ENCODE measurements at regions not wholly inside any gene's neighbourhood (a gene's known extent, or its start where the extent isn't known, plus 50 kb on each side); places are given as distances from the start of the nearest gene placed in this dataset.

DNA sequence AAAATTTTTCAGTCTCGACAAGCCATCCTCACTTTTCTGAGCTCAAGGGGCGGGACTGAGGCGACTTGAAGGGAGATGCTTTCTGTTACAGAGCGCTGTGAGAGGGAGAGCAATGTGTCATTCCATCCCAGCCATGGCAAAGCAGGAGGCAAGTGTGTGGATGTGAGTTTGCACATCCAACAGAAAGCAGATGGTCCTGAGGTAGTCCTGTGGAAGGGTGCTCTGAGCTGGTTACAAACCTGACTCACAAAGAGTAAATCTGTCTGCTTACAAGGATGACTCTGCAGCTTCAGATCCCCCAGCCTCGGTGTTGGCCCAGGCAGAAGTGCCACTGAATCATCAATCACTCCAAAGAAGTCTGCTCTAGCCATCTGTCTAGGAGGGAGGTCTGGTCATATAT is 482.0 kb upstream of the DCC start (continued):
- TF ChIP-seq, protein P1, sequence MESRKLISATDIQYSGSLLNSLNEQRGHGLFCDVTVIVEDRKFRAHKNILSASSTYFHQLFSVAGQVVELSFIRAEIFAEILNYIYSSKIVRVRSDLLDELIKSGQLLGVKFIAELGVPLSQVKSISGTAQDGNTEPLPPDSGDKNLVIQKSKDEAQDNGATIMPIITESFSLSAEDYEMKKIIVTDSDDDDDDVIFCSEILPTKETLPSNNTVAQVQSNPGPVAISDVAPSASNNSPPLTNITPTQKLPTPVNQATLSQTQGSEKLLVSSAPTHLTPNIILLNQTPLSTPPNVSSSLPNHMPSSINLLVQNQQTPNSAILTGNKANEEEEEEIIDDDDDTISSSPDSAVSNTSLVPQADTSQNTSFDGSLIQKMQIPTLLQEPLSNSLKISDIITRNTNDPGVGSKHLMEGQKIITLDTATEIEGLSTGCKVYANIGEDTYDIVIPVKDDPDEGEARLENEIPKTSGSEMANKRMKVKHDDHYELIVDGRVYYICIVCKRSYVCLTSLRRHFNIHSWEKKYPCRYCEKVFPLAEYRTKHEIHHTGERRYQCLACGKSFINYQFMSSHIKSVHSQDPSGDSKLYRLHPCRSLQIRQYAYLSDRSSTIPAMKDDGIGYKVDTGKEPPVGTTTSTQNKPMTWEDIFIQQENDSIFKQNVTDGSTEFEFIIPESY (IDR thresholded peaks at IDR 0.05): no peak
- TF ChIP-seq ZNF24 (IDR thresholded peaks at IDR 0.05): no peak
- TF ChIP-seq IKZF1 (conservative IDR thresholded peaks at IDR 0.05): no peak
- TF ChIP-seq, protein P2, sequence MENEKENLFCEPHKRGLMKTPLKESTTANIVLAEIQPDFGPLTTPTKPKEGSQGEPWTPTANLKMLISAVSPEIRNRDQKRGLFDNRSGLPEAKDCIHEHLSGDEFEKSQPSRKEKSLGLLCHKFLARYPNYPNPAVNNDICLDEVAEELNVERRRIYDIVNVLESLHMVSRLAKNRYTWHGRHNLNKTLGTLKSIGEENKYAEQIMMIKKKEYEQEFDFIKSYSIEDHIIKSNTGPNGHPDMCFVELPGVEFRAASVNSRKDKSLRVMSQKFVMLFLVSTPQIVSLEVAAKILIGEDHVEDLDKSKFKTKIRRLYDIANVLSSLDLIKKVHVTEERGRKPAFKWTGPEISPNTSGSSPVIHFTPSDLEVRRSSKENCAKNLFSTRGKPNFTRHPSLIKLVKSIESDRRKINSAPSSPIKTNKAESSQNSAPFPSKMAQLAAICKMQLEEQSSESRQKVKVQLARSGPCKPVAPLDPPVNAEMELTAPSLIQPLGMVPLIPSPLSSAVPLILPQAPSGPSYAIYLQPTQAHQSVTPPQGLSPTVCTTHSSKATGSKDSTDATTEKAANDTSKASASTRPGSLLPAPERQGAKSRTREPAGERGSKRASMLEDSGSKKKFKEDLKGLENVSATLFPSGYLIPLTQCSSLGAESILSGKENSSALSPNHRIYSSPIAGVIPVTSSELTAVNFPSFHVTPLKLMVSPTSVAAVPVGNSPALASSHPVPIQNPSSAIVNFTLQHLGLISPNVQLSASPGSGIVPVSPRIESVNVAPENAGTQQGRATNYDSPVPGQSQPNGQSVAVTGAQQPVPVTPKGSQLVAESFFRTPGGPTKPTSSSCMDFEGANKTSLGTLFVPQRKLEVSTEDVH (IDR thresholded peaks at IDR 0.05; ENCODE audit: low read depth, partially characterized antibody): no peak
- no peak for TF ChIP-seq BRCA1 (IDR thresholded peaks at IDR 0.05; ENCODE audit: low read depth, low read length)
- TF ChIP-seq SPI1 (IDR thresholded peaks at IDR 0.05; ENCODE audit: borderline replicate concordance, insufficient read depth, low read depth, low read length): no peak
- TF ChIP-seq BMI1 (IDR thresholded peaks at IDR 0.05; ENCODE audit: borderline replicate concordance): no peak
- no peak for TF ChIP-seq YBX1 (IDR thresholded peaks at IDR 0.05)
- TF ChIP-seq, protein P3, sequence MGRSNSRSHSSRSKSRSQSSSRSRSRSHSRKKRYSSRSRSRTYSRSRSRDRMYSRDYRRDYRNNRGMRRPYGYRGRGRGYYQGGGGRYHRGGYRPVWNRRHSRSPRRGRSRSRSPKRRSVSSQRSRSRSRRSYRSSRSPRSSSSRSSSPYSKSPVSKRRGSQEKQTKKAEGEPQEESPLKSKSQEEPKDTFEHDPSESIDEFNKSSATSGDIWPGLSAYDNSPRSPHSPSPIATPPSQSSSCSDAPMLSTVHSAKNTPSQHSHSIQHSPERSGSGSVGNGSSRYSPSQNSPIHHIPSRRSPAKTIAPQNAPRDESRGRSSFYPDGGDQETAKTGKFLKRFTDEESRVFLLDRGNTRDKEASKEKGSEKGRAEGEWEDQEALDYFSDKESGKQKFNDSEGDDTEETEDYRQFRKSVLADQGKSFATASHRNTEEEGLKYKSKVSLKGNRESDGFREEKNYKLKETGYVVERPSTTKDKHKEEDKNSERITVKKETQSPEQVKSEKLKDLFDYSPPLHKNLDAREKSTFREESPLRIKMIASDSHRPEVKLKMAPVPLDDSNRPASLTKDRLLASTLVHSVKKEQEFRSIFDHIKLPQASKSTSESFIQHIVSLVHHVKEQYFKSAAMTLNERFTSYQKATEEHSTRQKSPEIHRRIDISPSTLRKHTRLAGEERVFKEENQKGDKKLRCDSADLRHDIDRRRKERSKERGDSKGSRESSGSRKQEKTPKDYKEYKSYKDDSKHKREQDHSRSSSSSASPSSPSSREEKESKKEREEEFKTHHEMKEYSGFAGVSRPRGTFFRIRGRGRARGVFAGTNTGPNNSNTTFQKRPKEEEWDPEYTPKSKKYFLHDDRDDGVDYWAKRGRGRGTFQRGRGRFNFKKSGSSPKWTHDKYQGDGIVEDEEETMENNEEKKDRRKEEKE (IDR thresholded peaks at IDR 0.05): no peak
- no peak for TF ChIP-seq ESRRA (IDR thresholded peaks at IDR 0.05; ENCODE audit: low read length)
- TF ChIP-seq EZH2 (IDR thresholded peaks at IDR 0.05; ENCODE audit: borderline replicate concordance, control insufficient read depth, low read depth, low read length): no peak

Data from GM12878 (cell line).